D721Med (cell line): ENCODE measurements at regions not wholly inside any gene's neighbourhood (a gene's known extent, or its start where the extent isn't known, plus 50 kb on each side); places are given as distances from the start of the nearest gene placed in this dataset.

Experiments
- DNase-seq: peaks from one replicate; pipeline ENCODE4 v3.0.0; 2011; ENCODE audit warnings: low spot score; ENCODE audit not compliant: insufficient read length
- FAIRE-seq: peaks from 2 replicates; lab custom pipeline; 2011; peaks lifted over from hg19 to GRCh38; lab: Jason Lieb, UNC
- CTCF ChIP-seq: IDR thresholded peaks from 2 replicates; pipeline ENCODE4 v1.5.1; 2012; ENCODE audit warnings: mild to moderate bottlenecking, control low read depth; ENCODE audit not compliant: insufficient read depth; ENCODE audit errors: missing control alignments

GRCh38 chr2:145146691-145147090 lies 626.8 kb upstream of the ZEB2 start:
- FAIRE-seq, result no peak
- no peak for TF ChIP-seq CTCF
- no peak for DNase-seq

GRCh38 chr2:145144131-145144728 lies 624.3 kb upstream of the ZEB2 start:
- FAIRE-seq, result no peak
- no peak for DNase-seq
- TF ChIP-seq CTCF, result no peak

- no peak for TF ChIP-seq CTCF
- FAIRE-seq (no peak), DNase-seq (no peak)
Observed at GRCh38 chr2:145141981-145142380, 622.1 kb upstream of the ZEB2 start.

- FAIRE-seq, result no peak
- no peak for TF ChIP-seq CTCF
- no peak for DNase-seq
Observed at GRCh38 chr2:145140658-145141057, 620.7 kb upstream of the ZEB2 start.

- no peak for TF ChIP-seq CTCF
- DNase-seq, result no peak
- no peak for FAIRE-seq
Observed at GRCh38 chr2:145138626-145139025, 618.7 kb upstream of the ZEB2 start.

GRCh38 chr2:145137901-145138300 lies 618.0 kb upstream of the ZEB2 start:
- no peak for FAIRE-seq
- TF ChIP-seq CTCF, result no peak

GRCh38 chr2:145137211-145137610 lies 617.3 kb upstream of the ZEB2 start:
- TF ChIP-seq CTCF, result no peak
- FAIRE-seq (no peak), DNase-seq (no peak)

More at GRCh38 chr2:145137901-145138300, 618.0 kb upstream of the ZEB2 start:
- DNase-seq, result no peak
